Gastrocnemius medialis (tissue), 4 donors: ENCODE measurements at regions not wholly inside any gene's neighbourhood (a gene's known extent, or its start where the extent isn't known, plus 50 kb on each side); places are given as distances from the start of the nearest gene placed in this dataset.

Source experiments
- ATAC-seq, 2 donors: fragments of 150-250 bp; one replicate each; pipeline ENCODE4 v1.9.1; 2016
- DNase-seq, 2 donors: peaks; one replicate each; pipeline ENCODE4 v3.0.0-alpha.2; 2019
- H3K27ac ChIP-seq, 4 donors: fragments of 200-600 bp; sonication (generic); 1 replicate in 1 of 4; 2 replicates in 3 of 4; pipeline ENCODE4 v1.5.1; 2016 to 2018; ENCODE audit warnings: mild to moderate bottlenecking in 2 of 4, moderate library complexity in 1 of 4
- H3K27me3 ChIP-seq, 3 donors: fragments of 200-600 bp; sonication (generic) in 2 of 3; 1 replicate in 1 of 3; 2 replicates in 2 of 3; pipeline versions ENCODE4 v1.5.1 to v1.6.0; 2016 to 2019; ENCODE audit warnings: mild to moderate bottlenecking in 1 of 3, moderate library complexity in 1 of 3
- H3K36me3 ChIP-seq, 2 donors: fragments of 200-600 bp; sonication (generic) in 1 of 2; one replicate each; pipeline ENCODE4 v1.5.1; 2017 to 2018
- H3K4me1 ChIP-seq, 2 donors: fragments of 200-600 bp; sonication (generic) in 1 of 2; one replicate each; pipeline ENCODE4 v1.5.1; 2016 to 2017; ENCODE audit warnings: mild to moderate bottlenecking in 2 of 2
- H3K4me3 ChIP-seq, 4 donors: fragments of 200-600 bp; sonication (generic) in 3 of 4; 1 replicate in 1 of 4; 2 replicates in 3 of 4; pipeline ENCODE4 v1.5.1; 2016 to 2019; ENCODE audit warnings: mild to moderate bottlenecking in 2 of 4
- H3K9me3 ChIP-seq, 3 donors: fragments of 200-600 bp; sonication (generic) in 2 of 3; 1 replicate in 1 of 3; 2 replicates in 2 of 3; pipeline ENCODE4 v1.5.1; 2016 to 2019
- POLR2A ChIP-seq, 2 donors: fragments of 450-650 bp; IDR thresholded peaks; one replicate each; pipeline ENCODE4 v1.6.1; 2017; ENCODE audit warnings: antibody characterized with exemption in 2 of 2, mild to moderate bottlenecking in 2 of 2, moderate library complexity in 2 of 2
- in situ Hi-C, 4 donors: fragments of 200-750 bp; cut with MboI; loops; one replicate each; pipeline versions ENCODE4 v1.15.0 to v1.8.0; 2017; ENCODE audit warnings: low sequenced_read_pairs in 4 of 4
- intact Hi-C: fragments of 100-400 bp; cut with DNase I; formaldehyde crosslinking; loops from one replicate; pipeline ENCODE4 v1.15.1; 2023; ENCODE audit warnings: low total_unique reads
- TF ChIP-seq, protein P1 (sequence below), 5 experiments: fragments of 450-650 bp in 3 of 5; fragments of 200-600 bp in 2 of 5; sonication (generic) in 2 of 5; IDR thresholded peaks in 4 of 5; conservative IDR thresholded peaks in 1 of 5; 1 replicate in 4 of 5; 2 replicates in 1 of 5; pipeline ENCODE4 v1.5.1; 2016 to 2019; ENCODE audit warnings: antibody characterized with exemption in 5 of 5, mild to moderate bottlenecking in 3 of 5, moderate library complexity in 3 of 5

DNA sequence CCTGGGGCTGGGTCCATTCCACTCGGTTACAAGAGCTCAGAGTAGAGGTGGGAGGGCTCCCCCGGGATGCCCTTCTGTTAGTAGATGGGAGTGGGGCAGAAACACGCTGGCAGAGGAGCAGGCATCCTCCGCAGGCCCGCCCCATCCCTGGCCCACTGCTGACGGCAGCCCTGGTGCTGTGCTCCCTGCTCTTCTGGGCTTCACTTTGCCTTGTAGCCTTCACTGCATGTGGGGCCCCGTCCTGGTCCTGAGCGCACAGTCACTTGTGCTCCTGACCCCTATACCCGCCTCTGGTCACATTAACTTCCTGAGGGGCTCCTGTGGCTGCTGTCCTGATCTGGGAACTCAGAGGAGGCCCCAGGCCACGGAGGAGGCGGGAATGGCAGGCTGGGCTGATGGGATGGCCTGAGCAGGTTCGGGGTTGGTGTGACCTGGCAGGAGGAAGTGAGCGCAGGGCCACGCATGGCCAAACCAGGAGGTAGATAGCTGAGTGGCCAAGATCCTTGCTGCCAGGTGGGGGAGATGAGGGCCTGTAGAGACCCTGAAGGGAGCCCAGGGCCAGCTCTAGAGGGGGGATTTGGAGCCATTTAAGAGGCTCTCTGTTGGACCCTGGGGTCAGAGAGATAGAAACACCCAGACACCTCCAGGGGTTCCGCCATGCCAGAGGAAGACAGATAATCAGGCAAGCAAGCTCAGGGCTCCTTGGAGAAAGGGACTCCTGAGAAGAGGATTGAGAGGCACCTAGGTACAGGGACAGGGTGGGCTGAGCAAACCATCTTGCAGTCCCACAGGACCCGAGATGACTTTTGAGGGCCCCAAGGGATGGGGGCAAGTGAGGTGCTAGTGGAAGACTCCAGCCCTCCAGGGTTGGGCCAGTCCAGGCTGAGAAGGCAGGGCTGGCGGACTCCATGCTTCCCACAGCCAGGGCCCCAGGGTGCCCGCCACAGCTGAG lies 92.2 kb upstream of the PRR23E start:
- no peak overlapping the region for H3K27ac ChIP-seq
- no peaks in the 10 kb centered on the region for H3K36me3 ChIP-seq
- H3K4me3 ChIP-seq = no peak overlapping the region
- DNase-seq (no peak), ATAC-seq (no peak)
- TF ChIP-seq POLR2A (IDR thresholded peaks at IDR 0.05) = no peak
- TF ChIP-seq, protein P1, sequence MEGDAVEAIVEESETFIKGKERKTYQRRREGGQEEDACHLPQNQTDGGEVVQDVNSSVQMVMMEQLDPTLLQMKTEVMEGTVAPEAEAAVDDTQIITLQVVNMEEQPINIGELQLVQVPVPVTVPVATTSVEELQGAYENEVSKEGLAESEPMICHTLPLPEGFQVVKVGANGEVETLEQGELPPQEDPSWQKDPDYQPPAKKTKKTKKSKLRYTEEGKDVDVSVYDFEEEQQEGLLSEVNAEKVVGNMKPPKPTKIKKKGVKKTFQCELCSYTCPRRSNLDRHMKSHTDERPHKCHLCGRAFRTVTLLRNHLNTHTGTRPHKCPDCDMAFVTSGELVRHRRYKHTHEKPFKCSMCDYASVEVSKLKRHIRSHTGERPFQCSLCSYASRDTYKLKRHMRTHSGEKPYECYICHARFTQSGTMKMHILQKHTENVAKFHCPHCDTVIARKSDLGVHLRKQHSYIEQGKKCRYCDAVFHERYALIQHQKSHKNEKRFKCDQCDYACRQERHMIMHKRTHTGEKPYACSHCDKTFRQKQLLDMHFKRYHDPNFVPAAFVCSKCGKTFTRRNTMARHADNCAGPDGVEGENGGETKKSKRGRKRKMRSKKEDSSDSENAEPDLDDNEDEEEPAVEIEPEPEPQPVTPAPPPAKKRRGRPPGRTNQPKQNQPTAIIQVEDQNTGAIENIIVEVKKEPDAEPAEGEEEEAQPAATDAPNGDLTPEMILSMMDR (IDR thresholded peaks at IDR 0.05 in 4 of 5, conservative IDR thresholded peaks at IDR 0.05 in 1 of 5) = no peak
- intact Hi-C loops (no loop called here), in situ Hi-C loops (no loop called here)
- no peaks in the 10 kb centered on the region for H3K27me3 ChIP-seq
- peaks cover 0 to under 1% (median 0%) of the 10 kb centered on the region in 3 donors for H3K9me3 ChIP-seq
- H3K4me1 ChIP-seq = no peaks in the 10 kb centered on the region

DNA sequence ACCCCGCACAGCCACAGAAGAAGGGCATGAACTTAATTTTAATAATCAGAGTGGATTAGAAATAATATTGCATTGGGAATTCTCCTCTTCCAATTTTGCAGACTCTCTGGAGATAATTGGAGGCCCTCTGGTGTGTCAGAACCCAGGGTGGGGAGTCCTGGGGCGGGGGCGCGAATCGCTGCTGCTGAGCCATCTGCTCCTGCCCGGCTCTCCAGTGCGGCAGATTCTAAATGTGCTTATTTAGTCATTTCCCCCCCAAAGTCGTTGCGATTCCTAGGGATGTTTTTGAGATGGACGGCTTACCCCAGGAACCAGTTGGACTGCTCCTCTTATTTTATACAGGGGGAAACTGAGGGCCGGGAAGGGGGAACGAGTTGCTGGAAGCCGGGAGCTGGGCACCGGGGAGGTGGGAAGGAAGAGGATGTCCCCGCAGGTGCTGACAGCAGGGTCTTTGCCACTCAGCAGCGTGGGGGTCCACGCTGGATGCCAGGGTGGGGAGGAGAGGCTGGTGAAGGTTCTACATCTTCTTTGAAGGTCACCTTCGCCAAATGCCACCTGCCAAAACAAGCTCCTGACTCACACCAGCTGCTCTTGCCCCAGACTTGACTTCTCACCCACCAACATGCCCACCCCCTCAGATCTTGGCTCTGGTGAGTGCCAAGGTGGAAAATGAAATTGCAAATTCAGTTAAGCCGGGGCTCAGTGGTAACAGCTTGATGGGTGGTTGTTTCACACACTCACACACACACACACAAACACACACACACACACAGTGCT lies 91.3 kb upstream of the PRR23E start:
- in situ Hi-C loops = no loop called here
- no peak for DNase-seq
- no peaks in the 10 kb centered on the region for H3K36me3 ChIP-seq

DNA sequence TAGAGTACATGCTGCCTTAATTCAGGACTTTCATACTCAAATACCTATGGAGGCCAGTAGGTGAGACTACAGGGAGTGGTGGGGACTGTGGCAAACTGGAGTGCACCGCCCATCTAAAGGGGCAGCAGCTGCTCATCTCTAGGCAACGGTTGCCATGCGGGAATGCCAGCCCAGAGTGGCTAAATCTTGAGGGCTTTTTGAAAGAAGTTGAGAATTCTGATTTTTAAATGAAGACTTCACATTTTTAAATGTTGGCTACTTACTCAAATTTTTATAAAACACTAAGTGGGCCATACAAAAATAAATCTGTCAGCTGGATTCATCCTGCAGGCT lies 90.8 kb upstream of the PRR23E start:
- intact Hi-C loops (no loop called here), in situ Hi-C loops (no loop called here)
- Histone ChIP-seq H3K27ac (no peak overlapping the region), H3K27me3 (no peaks in the 10 kb centered on the region), H3K9me3 (no peaks in the 10 kb centered on the region), H3K4me1 (no peaks in the 10 kb centered on the region), H3K36me3 (no peaks in the 10 kb centered on the region), H3K4me3 (no peak overlapping the region)
- TF ChIP-seq POLR2A (IDR thresholded peaks at IDR 0.05) = no peak
- TF ChIP-seq, protein P1 (IDR thresholded peaks at IDR 0.05 in 4 of 5, conservative IDR thresholded peaks at IDR 0.05 in 1 of 5) = no peak
- ATAC-seq (no peak), DNase-seq (no peak)

More for the DNA sequence above, 91.3 kb upstream of the PRR23E start:
- Histone ChIP-seq H3K4me1 (no peaks in the 10 kb centered on the region), H3K27ac (no peak overlapping the region), H3K4me3 (no peak overlapping the region), H3K27me3 (no peaks in the 10 kb centered on the region), H3K9me3 (no peaks in the 10 kb centered on the region)
- no peak for ATAC-seq
- intact Hi-C loops = no loop called here
- TF ChIP-seq POLR2A (IDR thresholded peaks at IDR 0.05) = no peak
- TF ChIP-seq, protein P1 (IDR thresholded peaks at IDR 0.05 in 4 of 5, conservative IDR thresholded peaks at IDR 0.05 in 1 of 5) = no peak

- no peaks in the 10 kb centered on the region for H3K4me1 ChIP-seq
- H3K36me3 ChIP-seq = no peaks in the 10 kb centered on the region
- H3K27me3 ChIP-seq = no peaks in the 10 kb centered on the region
- in situ Hi-C loops = no loop called here
- intact Hi-C loops = no loop called here
- no peak overlapping the region for H3K4me3 ChIP-seq
- TF ChIP-seq POLR2A (IDR thresholded peaks at IDR 0.05) = no peak
- TF ChIP-seq, protein P1 (IDR thresholded peaks at IDR 0.05 in 4 of 5, conservative IDR thresholded peaks at IDR 0.05 in 1 of 5) = no peak
- no peak overlapping the region for H3K27ac ChIP-seq
- H3K9me3 ChIP-seq = no peaks in the 10 kb centered on the region
- DNase-seq (no peak), ATAC-seq (no peak)
Observed at GRCh38 chr3:127102587-127102986, 90.3 kb upstream of the PRR23E start.
